H1 (cell line): ENCODE measurements at regions not wholly inside any gene's neighbourhood (a gene's known extent, or its start where the extent isn't known, plus 50 kb on each side); places are given as distances from the start of the nearest gene placed in this dataset.

Experiments
- EP300 ChIP-seq, 2 experiments: IDR thresholded peaks; 1 replicate in 1 of 2; 2 replicates in 1 of 2; pipeline ENCODE4 v1.6.1; 2011 to 2012; ENCODE audit warnings: low read depth in 2 of 2, low read length in 2 of 2, mild to moderate bottlenecking in 2 of 2, borderline replicate concordance in 1 of 2, inconsistent platforms in 1 of 2, moderate library complexity in 1 of 2
- HDAC2 ChIP-seq, 2 experiments: fragments of 300-600 bp in 1 of 2; sonication (generic) in 1 of 2; IDR thresholded peaks; 2 replicates each; pipeline ENCODE4 v1.6.1; 2011 to 2012; ENCODE audit warnings: low read depth in 2 of 2, low read length in 2 of 2, mild to moderate bottlenecking in 2 of 2, moderate library complexity in 2 of 2, borderline replicate concordance in 1 of 2, inconsistent platforms in 1 of 2
- JUN ChIP-seq: IDR thresholded peaks from 2 replicates; pipeline ENCODE4 v1.6.1; 2011; ENCODE audit warnings: low read depth, mild to moderate bottlenecking, improper control_type of control experiment, low read length
- RFX5 ChIP-seq: IDR thresholded peaks from 2 replicates; pipeline ENCODE4 v1.6.1; 2011; ENCODE audit warnings: low read depth, low read length, improper control_type of control experiment, borderline replicate concordance
- SP2 ChIP-seq: IDR thresholded peaks from 2 replicates; pipeline ENCODE4 v1.6.1; 2012; ENCODE audit warnings: mild to moderate bottlenecking, low read length, inconsistent platforms
- SRF ChIP-seq: IDR thresholded peaks from 2 replicates; pipeline ENCODE4 v1.6.1; 2011; ENCODE audit warnings: mild to moderate bottlenecking, low read depth, low read length, moderate library complexity
- TF ChIP-seq, protein P1 (sequence below): IDR thresholded peaks from 2 replicates; pipeline ENCODE4 v1.6.1; 2012; ENCODE audit warnings: inconsistent platforms
- TF ChIP-seq, protein P2 (sequence below), 3 experiments: IDR thresholded peaks; 1 replicate in 2 of 3; 2 replicates in 1 of 3; pipeline versions ENCODE4 v1.5.1 to v1.6.1; 2011; ENCODE audit warnings: low read length in 3 of 3, mild to moderate bottlenecking in 3 of 3, inconsistent platforms in 2 of 3, low read depth in 1 of 3, moderate library complexity in 1 of 3; ENCODE audit not compliant: insufficient read depth in 1 of 3; ENCODE audit errors: control extremely low read depth in 1 of 3

DNA sequence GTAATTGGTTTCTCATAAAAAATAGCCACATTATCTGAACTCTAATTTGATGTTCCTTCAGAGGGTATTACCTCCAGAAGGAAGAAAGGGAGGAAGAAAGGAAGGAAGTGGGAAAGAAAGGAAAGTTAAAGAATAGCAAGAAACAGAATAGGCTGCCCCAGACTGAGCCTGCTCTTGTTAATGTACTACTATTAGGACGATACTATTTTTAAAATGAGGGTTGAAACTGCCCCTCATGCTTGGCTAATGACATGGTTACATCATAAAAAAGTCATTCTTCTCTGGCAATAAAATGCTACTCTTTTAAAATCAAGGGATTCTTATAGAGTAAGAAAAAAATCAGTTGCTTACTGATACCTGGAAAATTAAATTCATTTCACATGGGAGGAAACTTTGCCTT is 253.0 kb downstream of the KTN1 start:
- TF ChIP-seq JUN (no peak), HDAC2 (IDR thresholded peaks at IDR 0.05; ENCODE audit: borderline replicate concordance in 1 of 2, low read depth in 2 of 2, low read length in 2 of 2) (no peak), SRF (no peak), EP300 (IDR thresholded peaks at IDR 0.05; ENCODE audit: borderline replicate concordance in 1 of 2, low read depth in 2 of 2, low read length in 2 of 2) (no peak), RFX5 (no peak), SP2 (no peak)
- TF ChIP-seq, protein P1, sequence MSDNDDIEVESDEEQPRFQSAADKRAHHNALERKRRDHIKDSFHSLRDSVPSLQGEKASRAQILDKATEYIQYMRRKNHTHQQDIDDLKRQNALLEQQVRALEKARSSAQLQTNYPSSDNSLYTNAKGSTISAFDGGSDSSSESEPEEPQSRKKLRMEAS: no peak
- TF ChIP-seq, protein P2, sequence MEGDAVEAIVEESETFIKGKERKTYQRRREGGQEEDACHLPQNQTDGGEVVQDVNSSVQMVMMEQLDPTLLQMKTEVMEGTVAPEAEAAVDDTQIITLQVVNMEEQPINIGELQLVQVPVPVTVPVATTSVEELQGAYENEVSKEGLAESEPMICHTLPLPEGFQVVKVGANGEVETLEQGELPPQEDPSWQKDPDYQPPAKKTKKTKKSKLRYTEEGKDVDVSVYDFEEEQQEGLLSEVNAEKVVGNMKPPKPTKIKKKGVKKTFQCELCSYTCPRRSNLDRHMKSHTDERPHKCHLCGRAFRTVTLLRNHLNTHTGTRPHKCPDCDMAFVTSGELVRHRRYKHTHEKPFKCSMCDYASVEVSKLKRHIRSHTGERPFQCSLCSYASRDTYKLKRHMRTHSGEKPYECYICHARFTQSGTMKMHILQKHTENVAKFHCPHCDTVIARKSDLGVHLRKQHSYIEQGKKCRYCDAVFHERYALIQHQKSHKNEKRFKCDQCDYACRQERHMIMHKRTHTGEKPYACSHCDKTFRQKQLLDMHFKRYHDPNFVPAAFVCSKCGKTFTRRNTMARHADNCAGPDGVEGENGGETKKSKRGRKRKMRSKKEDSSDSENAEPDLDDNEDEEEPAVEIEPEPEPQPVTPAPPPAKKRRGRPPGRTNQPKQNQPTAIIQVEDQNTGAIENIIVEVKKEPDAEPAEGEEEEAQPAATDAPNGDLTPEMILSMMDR (IDR thresholded peaks at IDR 0.05; ENCODE audit: control extremely low read depth in 1 of 3, insufficient read depth in 1 of 3, low read depth in 1 of 3, low read length in 3 of 3): no peak
